ENCODE measurements at regions not wholly inside any gene's neighbourhood (a gene's known extent, or its start where the extent isn't known, plus 50 kb on each side); places are given as distances from the start of the nearest gene placed in this dataset.
"Not testable (repeated sequence)": the region's sequence is repeated elsewhere in the genome, so short reads cannot be mapped to it uniquely, and the experiment has no call there.

DNA sequence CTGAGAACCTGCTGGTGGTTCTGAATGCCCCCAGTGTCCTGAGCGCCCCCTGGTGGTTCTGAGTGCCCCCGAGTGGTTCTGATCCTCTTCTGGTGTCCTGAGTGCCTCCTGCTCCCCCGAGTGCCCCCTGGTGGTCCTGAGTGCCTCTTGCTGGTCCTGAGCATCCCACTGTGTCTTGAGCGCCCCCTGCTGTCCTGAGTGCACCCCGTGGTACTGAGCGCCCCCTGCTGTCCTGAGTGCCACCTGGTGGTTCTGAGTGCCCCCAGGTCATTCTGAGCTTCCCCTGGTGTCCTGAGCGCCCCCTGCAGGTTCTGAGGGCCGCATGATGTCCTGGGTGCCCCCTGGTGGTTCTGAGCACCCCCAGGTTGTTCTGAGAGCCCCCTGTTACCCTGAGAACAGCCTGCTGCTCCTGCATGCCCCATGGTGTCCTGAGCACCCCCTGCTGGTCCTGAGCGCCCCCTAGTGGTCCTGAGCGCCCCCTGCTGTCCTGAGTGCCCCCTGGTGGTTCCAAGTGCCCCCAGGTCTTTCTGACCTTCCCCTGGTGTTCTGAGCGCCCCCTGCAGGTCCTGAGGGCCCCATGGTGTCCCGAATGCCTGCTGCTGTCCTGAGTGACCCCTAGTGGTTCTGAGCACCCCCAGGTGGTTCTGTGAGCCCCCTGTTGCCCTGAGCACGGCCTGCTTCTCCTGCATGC is 1165.4 kb downstream of the TMEM121 start:
- TF ChIP-seq, protein P1, sequence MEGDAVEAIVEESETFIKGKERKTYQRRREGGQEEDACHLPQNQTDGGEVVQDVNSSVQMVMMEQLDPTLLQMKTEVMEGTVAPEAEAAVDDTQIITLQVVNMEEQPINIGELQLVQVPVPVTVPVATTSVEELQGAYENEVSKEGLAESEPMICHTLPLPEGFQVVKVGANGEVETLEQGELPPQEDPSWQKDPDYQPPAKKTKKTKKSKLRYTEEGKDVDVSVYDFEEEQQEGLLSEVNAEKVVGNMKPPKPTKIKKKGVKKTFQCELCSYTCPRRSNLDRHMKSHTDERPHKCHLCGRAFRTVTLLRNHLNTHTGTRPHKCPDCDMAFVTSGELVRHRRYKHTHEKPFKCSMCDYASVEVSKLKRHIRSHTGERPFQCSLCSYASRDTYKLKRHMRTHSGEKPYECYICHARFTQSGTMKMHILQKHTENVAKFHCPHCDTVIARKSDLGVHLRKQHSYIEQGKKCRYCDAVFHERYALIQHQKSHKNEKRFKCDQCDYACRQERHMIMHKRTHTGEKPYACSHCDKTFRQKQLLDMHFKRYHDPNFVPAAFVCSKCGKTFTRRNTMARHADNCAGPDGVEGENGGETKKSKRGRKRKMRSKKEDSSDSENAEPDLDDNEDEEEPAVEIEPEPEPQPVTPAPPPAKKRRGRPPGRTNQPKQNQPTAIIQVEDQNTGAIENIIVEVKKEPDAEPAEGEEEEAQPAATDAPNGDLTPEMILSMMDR (conservative IDR thresholded peaks at IDR 0.05; ENCODE audit: low read depth, low read length) = peak; percentile 97
- H3K27me3 ChIP-seq (ENCODE audit: insufficient read depth, low read depth) = no peaks in the 10 kb centered on the region

DNA sequence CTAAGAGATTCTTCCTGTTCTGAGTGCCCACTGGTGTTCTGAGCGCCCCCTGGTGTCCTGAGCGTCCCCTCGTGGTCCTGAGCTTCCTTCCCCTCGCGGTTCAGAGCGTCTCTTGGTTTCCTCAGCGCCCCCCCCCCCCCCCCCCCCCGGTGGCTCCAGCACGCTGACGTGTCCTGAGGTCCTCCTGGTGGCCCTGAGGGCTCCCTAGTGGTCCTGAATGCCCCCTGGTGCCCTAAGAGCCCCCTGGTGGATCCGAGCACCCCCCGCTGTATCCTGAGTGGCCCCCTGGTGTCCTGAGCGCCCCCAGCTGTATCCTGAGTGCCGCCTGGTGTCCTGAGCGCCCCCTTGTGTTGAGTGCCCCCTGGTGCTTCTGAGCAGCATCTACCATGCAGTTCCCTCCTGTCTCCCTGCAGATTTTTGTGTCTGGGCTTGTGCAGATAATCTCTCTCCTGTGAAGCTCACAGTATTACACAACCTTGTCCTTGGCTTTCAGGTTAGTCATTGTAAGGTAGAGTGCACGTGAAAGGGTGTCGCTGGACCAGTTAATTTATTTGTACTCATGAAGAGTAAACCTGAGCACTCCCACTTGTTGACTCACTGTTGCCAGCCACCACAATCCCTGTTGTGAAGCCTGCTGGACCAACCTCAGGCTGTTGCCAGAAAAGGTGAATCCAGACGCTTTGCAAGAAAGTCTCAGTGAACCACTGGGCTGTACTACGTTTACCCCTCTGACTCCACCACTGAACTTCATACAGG is 1168.4 kb downstream of the TMEM121 start:
- Histone ChIP-seq H4K20me1 (ENCODE audit: insufficient read depth) (no peaks in the 10 kb centered on the region), H3K36me3 (ENCODE audit: insufficient read depth) (no peaks in the 10 kb centered on the region)

More for the DNA sequence above, 1165.4 kb downstream of the TMEM121 start:
- Histone ChIP-seq H3K27ac (no peak overlapping the region), H3K4me1 (ENCODE audit: low read depth, poor library complexity, severe bottlenecking) (peaks cover 3% of the 10 kb centered on the region), H3K4me2 (no peak overlapping the region), H3K4me3 (IDR thresholded peaks at IDR 0.05; ENCODE audit: insufficient read depth, low read depth, low read length) (no peak overlapping the region), H3K79me2 (ENCODE audit: insufficient read depth, low read depth) (no peaks in the 10 kb centered on the region), H3K9ac (no peak overlapping the region), H2AFZ (ENCODE audit: low read depth) (no peak overlapping the region; the same call in 1 of the 2 replicates), H4K20me1 (ENCODE audit: insufficient read depth) (no peaks in the 10 kb centered on the region), H3K36me3 (ENCODE audit: insufficient read depth) (no peaks in the 10 kb centered on the region)

DNA sequence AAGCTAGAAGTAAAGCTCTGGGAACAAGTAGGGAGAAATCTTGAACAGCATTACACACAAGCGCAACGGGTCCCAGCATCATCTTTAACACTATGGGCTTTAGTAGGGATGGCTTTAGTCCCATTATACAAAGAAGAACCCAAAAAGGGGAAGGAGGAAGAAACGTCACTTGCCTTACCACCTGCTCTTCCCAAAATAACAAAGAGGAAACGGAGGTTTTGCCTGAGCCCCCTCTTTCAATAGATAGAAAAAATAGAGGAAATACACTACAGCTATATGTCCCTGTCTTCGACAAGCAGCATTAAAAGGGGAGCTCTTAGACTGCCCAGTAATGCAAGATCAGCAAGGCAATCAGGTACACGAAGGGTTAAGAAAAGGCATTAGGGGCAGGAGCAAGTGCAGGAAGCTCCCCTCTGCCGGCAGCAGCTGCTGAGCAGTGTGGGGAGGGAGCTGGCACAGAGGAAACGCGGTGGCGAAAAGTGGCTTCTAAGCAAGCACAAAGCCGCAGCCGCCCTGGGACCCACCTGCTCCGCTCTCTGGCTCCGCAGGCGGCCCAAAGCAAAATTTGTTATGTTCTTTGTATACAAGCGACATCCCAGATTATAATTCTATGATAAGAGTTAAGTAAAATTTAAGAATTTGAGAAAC is 1172.4 kb downstream of the TMEM121 start:
- H3K4me3 ChIP-seq (IDR thresholded peaks at IDR 0.05; ENCODE audit: insufficient read depth, low read depth, low read length); H4K20me1 ChIP-seq (ENCODE audit: insufficient read depth); H2AFZ ChIP-seq (ENCODE audit: low read depth); H3K27me3 ChIP-seq (ENCODE audit: insufficient read depth, low read depth); H3K36me3 ChIP-seq (ENCODE audit: insufficient read depth); H3K27ac ChIP-seq; H3K4me1 ChIP-seq (ENCODE audit: low read depth, poor library complexity, severe bottlenecking); H3K9ac ChIP-seq; H3K79me2 ChIP-seq (ENCODE audit: insufficient read depth, low read depth); H3K4me2 ChIP-seq: not testable (repeated sequence)

More for the DNA sequence above, 1168.4 kb downstream of the TMEM121 start:
- H3K4me1 ChIP-seq (ENCODE audit: low read depth, poor library complexity, severe bottlenecking) = peaks cover 3% of the 10 kb centered on the region
- no peak overlapping the region for H3K4me3 ChIP-seq (IDR thresholded peaks at IDR 0.05; ENCODE audit: insufficient read depth, low read depth, low read length)
- H3K27me3 ChIP-seq (ENCODE audit: insufficient read depth, low read depth) = no peaks in the 10 kb centered on the region
- TF ChIP-seq, protein P1 (conservative IDR thresholded peaks at IDR 0.05; ENCODE audit: low read depth, low read length) = peak; percentile 58
- H3K79me2 ChIP-seq (ENCODE audit: insufficient read depth, low read depth) = no peaks in the 10 kb centered on the region
- no peak overlapping the region for H3K27ac ChIP-seq
- no peak overlapping the region for H3K4me2 ChIP-seq
- H3K9ac ChIP-seq = peak overlapping the region; percentile 30; the same call in 1 of the 2 replicates
- peak overlapping the region; percentile 66; the same call in 1 of the 2 replicates for H2AFZ ChIP-seq (ENCODE audit: low read depth)

DNA sequence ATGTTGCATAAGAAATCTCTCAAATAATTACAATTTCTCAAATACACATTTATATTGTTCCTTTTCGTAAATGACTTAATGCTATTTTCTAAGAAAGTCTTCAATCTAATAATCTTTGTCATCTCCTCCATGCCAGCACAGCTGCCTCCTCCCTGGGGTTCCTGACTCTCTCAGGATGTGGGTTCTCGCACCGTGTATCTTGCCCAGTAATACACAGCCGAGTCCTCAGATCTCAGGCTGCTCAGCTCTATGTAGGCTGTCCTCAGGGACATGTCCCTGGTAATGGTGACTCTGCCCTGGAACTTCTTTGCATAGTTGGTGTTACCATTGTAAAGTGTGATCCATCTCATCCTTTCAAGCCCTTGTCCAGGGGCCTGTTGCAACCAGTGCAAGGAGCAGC is 1177.3 kb downstream of the TMEM121 start:
- not testable (repeated sequence) for H3K36me3 ChIP-seq (ENCODE audit: insufficient read depth); H3K9ac ChIP-seq; H3K4me3 ChIP-seq (IDR thresholded peaks at IDR 0.05; ENCODE audit: insufficient read depth, low read depth, low read length); H4K20me1 ChIP-seq (ENCODE audit: insufficient read depth); H3K4me2 ChIP-seq; H3K27ac ChIP-seq; H2AFZ ChIP-seq (ENCODE audit: low read depth); H3K27me3 ChIP-seq (ENCODE audit: insufficient read depth, low read depth); H3K79me2 ChIP-seq (ENCODE audit: insufficient read depth, low read depth); H3K4me1 ChIP-seq (ENCODE audit: low read depth, poor library complexity, severe bottlenecking)

DNA sequence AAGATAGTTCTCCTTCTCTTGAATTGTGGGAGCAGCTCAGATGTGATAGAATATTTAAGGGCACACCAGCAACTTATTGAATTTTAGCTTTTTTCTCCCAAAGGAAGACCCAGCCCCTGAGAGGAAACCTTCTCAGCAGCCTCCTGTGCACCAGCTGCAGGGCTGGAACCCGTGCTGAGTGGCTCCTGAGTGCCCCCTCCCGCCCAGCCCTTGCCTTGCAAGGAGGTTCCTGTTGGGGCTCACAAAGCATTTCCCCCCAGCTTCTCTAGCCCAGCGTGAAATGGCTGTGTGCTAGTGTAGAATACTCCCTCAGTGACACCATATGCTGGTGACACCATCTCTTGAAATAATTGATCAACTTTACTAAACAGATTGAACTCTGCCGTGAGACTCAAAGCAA is 1180.1 kb downstream of the TMEM121 start:
- H3K4me3 ChIP-seq (IDR thresholded peaks at IDR 0.05; ENCODE audit: insufficient read depth, low read depth, low read length); H3K9ac ChIP-seq; H2AFZ ChIP-seq (ENCODE audit: low read depth); H3K27me3 ChIP-seq (ENCODE audit: insufficient read depth, low read depth); H3K79me2 ChIP-seq (ENCODE audit: insufficient read depth, low read depth); H3K4me1 ChIP-seq (ENCODE audit: low read depth, poor library complexity, severe bottlenecking); H3K27ac ChIP-seq; H3K36me3 ChIP-seq (ENCODE audit: insufficient read depth); H3K4me2 ChIP-seq; H4K20me1 ChIP-seq (ENCODE audit: insufficient read depth): not testable (repeated sequence)

DNA sequence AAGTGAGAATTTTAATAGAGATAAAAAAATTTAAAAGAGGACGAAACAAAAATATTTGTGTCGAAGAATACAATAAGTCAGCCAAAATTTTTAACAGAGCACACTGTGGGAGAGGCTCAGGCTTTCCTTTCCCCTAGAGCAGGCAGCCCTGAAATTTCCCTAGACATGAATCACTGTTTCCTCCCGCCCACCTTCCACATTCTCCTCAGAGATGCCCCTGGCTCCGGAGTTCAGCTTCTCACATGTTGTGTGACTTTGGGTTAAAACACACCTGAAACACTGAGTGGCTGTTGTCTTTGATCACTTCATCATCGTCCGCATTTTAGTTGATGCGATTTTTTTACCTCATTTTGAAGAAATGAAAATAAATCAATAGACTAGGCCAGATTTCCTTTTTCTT is 1183.8 kb downstream of the TMEM121 start:
- H3K27ac ChIP-seq; H3K4me3 ChIP-seq (IDR thresholded peaks at IDR 0.05; ENCODE audit: insufficient read depth, low read depth, low read length); H3K27me3 ChIP-seq (ENCODE audit: insufficient read depth, low read depth); H3K36me3 ChIP-seq (ENCODE audit: insufficient read depth); H3K4me2 ChIP-seq; H3K9ac ChIP-seq; H3K4me1 ChIP-seq (ENCODE audit: low read depth, poor library complexity, severe bottlenecking); H3K79me2 ChIP-seq (ENCODE audit: insufficient read depth, low read depth); H2AFZ ChIP-seq (ENCODE audit: low read depth); H4K20me1 ChIP-seq (ENCODE audit: insufficient read depth): not testable (repeated sequence)

DNA sequence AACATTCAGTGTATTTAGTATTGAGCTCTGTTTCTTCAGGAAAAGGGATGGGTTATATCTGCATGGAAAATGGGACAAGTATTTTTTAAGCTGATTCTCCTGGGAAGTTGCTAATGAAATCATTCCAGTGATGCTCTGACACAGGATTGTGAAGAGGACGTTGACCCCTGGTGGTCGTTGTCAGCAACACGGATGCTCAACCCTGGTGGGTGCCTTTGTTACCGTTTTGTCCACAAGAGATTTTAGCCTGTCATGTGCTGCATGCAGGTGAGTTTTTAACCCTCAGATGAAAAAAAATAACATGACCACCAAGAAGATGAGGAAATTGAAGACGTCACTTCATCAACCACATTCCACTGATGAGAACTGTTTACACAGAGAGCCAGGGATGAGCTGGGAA is 1186.1 kb downstream of the TMEM121 start:
- not testable (repeated sequence) for H3K9ac ChIP-seq; H3K27me3 ChIP-seq (ENCODE audit: insufficient read depth, low read depth); H3K4me3 ChIP-seq (IDR thresholded peaks at IDR 0.05; ENCODE audit: insufficient read depth, low read depth, low read length); H3K4me1 ChIP-seq (ENCODE audit: low read depth, poor library complexity, severe bottlenecking); H3K36me3 ChIP-seq (ENCODE audit: insufficient read depth); H3K4me2 ChIP-seq; H3K79me2 ChIP-seq (ENCODE audit: insufficient read depth, low read depth); H4K20me1 ChIP-seq (ENCODE audit: insufficient read depth); H2AFZ ChIP-seq (ENCODE audit: low read depth); H3K27ac ChIP-seq
